ENCODE measurements at regions not wholly inside any gene's neighbourhood (a gene's known extent, or its start where the extent isn't known, plus 50 kb on each side); places are given as distances from the start of the nearest gene placed in this dataset.

- TF ChIP-seq ZSCAN18 (CRISPR knock-in tag; IDR thresholded peaks at IDR 0.05), result no peak
These were observed 649.0 kb upstream of the HS6ST1 start (continued) for GRCh38 chr2:128967646-128968045.

GRCh38 chr2:128969374-128969773, 650.7 kb upstream of the HS6ST1 start:
- H3K4me1 Mint-ChIP-seq, result no peaks in the 10 kb centered on the region
- ChIA-PET CTCF (no interaction called here), POLR2A (no interaction called here)
- peaks cover 5% of the 10 kb centered on the region for H3K9me3 Mint-ChIP-seq
- no peaks in the 10 kb centered on the region for H3K36me3 Mint-ChIP-seq
- no peak overlapping the region for H3K4me3 Mint-ChIP-seq
- no peaks in the 10 kb centered on the region; the same call in 1 of the 2 replicates for H3K27me3 Mint-ChIP-seq (ENCODE audit: low read depth)
- DNase-seq (ENCODE audit: low spot score) (no peak), ATAC-seq (no peak)
- no peak for TF ChIP-seq ATF2 (CRISPR knock-in tag; IDR thresholded peaks at IDR 0.05; ENCODE audit: borderline replicate concordance, low read depth)
- TF ChIP-seq KAT7 (CRISPR knock-in tag; IDR thresholded peaks at IDR 0.05; ENCODE audit: borderline replicate concordance), result no peak
- TF ChIP-seq FOXP1 (CRISPR knock-in tag; IDR thresholded peaks at IDR 0.05; ENCODE audit: borderline replicate concordance), result no peak
- no peak for TF ChIP-seq ZNF317 (CRISPR knock-in tag; IDR thresholded peaks at IDR 0.05; ENCODE audit: borderline replicate concordance, low read depth)
- TF ChIP-seq, protein P1, sequence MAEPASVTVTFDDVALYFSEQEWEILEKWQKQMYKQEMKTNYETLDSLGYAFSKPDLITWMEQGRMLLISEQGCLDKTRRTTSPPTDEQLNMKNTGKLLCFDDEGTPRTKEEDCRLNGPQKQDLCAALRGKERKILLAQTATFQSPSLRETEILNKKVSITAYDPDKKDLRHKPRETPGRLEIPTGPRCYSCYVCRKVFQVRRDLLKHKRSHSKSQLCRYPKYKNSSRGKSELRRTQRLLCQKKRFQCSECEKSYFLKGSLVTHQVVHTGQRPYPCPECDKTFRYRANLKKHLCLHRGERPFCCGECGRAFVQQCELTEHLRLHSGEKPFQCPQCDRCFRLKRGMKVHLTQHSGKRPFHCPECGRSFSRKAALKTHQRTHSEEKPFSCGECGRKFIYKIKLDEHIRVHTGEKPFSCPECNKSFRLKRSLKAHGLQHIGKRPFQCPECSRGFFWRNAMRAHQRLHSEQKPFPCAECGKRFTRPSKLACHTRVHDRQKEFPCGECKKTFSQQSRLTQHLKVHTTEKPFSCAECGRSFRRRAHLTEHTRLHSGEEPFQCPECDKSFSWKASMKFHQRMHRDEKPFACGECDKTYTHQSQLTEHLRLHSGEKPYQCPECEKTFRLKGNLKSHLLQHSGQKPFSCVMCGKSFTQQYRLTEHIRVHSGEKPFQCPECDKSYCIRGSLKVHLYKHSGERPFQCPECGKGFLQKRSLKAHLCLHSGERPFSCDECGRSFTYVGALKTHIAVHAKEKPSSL (CRISPR knock-in tag; conservative IDR thresholded peaks at IDR 0.05), result no peak
- TF ChIP-seq, protein P2, sequence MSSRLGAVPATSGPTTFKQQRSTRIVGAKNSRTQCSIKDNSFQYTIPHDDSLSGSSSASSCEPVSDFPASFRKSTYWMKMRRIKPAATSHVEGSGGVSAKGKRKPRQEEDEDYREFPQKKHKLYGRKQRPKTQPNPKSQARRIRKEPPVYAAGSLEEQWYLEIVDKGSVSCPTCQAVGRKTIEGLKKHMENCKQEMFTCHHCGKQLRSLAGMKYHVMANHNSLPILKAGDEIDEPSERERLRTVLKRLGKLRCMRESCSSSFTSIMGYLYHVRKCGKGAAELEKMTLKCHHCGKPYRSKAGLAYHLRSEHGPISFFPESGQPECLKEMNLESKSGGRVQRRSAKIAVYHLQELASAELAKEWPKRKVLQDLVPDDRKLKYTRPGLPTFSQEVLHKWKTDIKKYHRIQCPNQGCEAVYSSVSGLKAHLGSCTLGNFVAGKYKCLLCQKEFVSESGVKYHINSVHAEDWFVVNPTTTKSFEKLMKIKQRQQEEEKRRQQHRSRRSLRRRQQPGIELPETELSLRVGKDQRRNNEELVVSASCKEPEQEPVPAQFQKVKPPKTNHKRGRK (CRISPR knock-in tag; IDR thresholded peaks at IDR 0.05; ENCODE audit: borderline replicate concordance), result no peak
- TF ChIP-seq SOX15 (CRISPR knock-in tag; IDR thresholded peaks at IDR 0.05), result no peak
- no peak for TF ChIP-seq IRF2 (CRISPR knock-in tag; IDR thresholded peaks at IDR 0.05; ENCODE audit: borderline replicate concordance, low read depth)
- no peak for TF ChIP-seq ZNF121 (CRISPR knock-in tag; IDR thresholded peaks at IDR 0.05)
- no peak for TF ChIP-seq ATF6 (CRISPR knock-in tag; IDR thresholded peaks at IDR 0.05)
- TF ChIP-seq, protein P3, sequence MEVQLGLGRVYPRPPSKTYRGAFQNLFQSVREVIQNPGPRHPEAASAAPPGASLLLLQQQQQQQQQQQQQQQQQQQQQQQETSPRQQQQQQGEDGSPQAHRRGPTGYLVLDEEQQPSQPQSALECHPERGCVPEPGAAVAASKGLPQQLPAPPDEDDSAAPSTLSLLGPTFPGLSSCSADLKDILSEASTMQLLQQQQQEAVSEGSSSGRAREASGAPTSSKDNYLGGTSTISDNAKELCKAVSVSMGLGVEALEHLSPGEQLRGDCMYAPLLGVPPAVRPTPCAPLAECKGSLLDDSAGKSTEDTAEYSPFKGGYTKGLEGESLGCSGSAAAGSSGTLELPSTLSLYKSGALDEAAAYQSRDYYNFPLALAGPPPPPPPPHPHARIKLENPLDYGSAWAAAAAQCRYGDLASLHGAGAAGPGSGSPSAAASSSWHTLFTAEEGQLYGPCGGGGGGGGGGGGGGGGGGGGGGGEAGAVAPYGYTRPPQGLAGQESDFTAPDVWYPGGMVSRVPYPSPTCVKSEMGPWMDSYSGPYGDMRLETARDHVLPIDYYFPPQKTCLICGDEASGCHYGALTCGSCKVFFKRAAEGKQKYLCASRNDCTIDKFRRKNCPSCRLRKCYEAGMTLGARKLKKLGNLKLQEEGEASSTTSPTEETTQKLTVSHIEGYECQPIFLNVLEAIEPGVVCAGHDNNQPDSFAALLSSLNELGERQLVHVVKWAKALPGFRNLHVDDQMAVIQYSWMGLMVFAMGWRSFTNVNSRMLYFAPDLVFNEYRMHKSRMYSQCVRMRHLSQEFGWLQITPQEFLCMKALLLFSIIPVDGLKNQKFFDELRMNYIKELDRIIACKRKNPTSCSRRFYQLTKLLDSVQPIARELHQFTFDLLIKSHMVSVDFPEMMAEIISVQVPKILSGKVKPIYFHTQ (CRISPR knock-in tag; IDR thresholded peaks at IDR 0.05), result no peak
- no peak for TF ChIP-seq ATF1 (CRISPR knock-in tag; IDR thresholded peaks at IDR 0.05)
- TF ChIP-seq ZNF671 (CRISPR knock-in tag; IDR thresholded peaks at IDR 0.05), result no peak
- TF ChIP-seq ESRRA (CRISPR knock-in tag; IDR thresholded peaks at IDR 0.05; ENCODE audit: borderline replicate concordance), result no peak
- no peak for TF ChIP-seq SMAD3 (CRISPR knock-in tag; IDR thresholded peaks at IDR 0.05; ENCODE audit: borderline replicate concordance)
- H3K27ac Mint-ChIP-seq, result no peak overlapping the region
